GM21723 (cell line): ENCODE measurements at regions not wholly inside any gene's neighbourhood (a gene's known extent, or its start where the extent isn't known, plus 50 kb on each side); places are given as distances from the start of the nearest gene placed in this dataset.

Experiments
- ATAC-seq: cut with Tn5 transposase; IDR thresholded peaks from one replicate; pipeline ENCODE4 v1.9.1; 2021; ENCODE audit warnings: mild to moderate bottlenecking, moderate library complexity; ENCODE audit not compliant: unreplicated experiment

DNA sequence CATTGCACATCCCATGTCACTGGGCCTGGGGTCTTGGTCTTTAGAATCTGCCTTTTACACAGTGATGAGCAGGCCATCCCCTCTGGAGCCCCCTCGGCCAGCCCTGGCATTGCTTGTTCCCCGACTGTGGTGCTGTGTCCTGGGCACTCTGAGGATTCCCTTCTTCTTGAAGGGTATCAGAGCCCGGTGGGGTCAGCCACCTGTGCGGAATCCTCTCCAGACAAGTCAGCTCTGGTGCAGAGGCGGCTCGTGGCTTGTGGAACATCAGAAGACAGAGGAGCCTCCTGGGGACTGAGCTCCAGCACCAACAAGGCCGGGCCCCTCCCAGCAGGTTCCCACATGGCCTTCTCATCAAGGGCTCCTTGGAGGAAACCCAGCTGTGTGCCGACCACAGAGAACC, 57.9 kb upstream of the AJAP1 start:
- ATAC-seq = no peak

DNA sequence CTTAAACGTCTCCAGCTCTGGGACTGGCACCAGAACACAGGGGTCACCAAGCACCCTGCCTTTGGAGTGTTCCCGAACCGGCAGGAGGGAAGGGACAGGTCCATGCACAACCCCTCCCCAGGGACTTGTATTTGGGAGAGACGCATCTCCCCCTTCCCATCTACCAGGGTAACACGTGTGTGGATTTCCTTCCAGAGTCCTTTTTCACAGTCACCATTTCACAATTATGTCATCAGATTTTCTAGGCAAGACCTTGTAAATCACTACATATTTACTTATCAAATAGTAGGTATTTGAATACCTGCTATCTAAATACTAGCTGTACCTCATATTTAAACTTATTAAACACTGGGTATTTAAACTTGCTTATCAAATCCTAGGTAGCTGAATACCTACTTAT, 57.4 kb upstream of the AJAP1 start:
- ATAC-seq = no peak

DNA sequence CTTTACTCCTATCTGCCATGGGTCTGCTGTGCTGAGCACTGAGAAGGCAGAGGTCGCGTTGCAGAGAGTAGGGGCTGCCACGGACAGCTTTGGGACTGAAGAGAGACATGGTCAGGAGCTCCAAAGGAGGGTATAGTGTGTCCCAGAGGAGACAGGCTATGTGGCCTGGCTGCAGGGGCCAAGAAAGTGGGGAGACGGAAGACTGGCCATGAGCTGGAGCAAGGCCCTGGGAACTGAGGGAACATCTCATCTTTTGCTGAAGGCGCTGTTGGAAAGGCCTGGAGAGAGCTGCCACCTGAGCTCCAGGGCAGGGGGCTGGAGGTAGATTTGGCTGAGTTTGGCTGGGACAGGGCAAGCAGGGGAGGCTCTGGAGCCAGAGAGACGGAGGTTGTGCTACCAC, 55.8 kb upstream of the AJAP1 start:
- no peak for ATAC-seq

DNA sequence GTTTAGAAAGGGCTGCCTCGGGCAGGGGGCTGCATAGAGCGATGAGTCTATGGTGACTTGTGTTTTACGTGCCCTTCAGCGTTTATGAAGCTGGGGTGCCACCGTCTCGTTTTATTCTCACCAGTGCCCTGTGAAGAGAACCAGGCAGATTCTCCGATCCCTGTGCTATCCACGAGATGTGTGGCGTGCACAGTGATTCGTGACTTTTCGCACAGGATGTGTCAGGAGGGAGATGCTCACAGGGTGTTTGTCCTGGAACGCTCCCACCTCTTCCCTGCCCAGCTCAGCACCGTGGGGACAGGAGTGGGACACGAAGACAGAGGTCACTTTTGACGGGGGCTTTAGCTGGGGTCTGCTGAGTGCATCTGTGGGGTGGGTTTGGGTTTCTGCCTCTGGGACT, 54.9 kb upstream of the AJAP1 start:
- ATAC-seq = no peak

DNA sequence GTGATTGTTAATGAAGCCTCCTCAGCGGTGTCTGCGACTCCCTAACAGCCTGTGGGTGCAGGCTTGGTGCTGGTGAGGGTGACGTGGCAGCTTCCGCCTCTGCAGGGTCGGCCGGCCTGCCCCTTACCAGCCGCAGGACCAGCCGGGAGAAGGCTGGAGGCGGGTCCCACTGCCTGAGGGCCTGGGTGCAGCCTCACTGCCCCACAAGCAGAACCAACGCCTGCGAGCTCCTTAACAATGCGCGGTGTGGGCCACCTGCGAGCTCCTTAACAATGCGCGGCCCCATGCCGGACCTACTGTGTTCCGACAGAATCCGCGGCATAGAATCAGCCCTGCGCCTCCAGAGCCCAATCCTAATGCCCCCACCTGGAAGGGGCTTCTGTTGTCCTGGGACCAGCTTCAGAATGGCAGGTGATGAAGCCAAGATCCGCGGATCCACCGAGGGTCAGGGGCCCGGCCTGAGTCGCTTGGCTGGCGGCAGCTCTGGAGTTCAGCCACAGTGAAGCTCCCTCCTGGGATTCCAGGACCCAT, 54.4 kb upstream of the AJAP1 start:
- ATAC-seq = no peak

DNA sequence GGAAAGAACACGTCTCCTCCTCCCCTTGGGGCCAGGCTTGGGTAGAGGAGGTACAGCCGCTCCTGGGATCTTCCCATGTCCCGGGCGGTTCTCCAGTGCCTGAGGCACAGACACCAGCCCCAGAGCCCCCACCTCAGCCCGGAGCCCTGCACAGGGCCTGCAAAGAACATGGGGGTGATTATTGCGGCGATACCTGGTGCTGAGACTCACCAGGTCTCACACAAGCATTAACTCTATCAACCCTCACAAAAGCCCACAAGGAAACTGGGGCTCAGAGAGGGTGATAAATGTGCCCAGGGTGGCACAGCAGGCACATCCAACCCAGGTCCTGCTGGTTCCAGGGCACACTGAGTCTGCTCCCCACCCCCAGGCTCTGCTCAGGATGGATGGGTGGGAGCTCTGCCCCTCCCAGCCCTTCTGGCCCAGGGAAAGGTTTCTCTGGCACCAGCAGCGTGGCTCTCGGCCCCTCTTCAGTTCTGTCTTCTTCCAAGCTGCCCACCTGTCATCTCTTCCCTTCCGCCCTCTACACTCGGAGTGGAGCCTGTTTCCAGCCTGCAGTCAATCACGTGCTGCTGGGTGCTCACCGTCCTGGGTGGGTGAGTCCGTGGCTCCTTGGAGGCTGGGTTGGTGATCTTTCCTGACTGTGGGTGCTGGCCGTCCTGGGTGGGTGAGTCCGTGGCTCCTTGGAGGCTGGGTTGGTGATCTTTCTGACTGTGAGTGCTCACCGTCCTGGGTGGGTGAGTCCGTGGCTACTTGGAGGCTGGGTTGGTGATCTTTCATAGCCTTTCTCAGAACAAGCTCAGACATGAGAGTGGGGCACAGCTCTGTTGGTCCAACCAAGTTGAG, 53.6 kb upstream of the AJAP1 start:
- no peak for ATAC-seq

DNA sequence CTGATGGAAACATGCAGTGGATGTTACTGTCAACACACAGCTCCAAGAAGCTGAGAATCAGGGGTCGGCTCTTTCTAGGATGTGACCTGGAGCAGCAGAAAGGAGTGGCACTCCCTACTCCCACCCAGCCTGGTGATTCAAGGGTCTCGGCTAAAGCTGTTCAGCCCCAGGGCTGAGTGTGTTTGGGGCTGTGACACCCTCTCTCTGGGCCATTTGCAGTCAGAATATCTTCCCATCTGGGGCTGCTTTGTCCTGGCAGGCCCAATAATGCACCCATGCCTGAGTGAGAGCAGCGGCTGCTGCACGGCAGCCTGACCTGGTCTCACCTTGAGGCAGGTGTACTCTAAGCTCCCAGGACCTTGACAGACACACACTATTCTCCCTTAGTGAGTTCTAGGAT, 52.5 kb upstream of the AJAP1 start:
- ATAC-seq = no peak

DNA sequence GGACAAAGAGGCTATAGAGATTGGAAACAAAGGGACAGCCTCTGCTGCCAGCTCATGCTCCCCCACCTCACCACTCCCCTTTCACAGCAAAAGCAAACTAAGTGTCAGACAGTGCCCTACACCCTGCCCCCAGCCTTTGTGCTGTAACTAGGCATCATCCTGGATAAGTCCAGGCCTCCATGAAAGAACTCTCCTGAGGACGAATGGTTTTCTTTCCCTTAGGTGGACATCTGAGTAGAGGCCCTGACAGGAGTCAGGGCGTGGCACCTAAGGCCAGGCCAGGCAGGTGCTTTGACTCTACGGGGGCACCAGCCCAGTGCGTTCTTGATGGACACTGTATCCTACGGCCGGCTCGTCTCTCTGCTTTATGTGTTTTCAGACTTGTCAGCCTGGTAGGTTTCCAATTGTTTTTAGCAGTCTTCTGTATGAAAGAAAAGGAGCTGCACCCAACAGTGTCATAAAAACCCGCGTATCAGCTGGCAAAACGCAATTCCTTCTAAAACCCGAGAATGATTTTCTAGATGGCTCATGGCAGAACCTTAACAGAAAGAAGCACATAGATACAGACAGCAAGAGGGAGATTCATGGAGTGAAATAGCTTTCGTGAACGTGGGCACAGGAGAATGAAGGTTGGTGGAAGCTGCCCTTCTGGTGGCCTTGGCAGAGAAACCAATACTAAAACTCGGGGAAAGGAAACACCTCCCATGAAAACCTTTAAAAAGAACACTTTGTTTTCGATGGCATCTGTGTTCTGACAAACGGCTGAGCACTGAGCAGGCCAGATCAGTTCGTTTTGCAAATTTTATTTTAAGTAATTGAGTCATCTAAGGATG, 51.7 kb upstream of the AJAP1 start:
- ATAC-seq = no peak

DNA sequence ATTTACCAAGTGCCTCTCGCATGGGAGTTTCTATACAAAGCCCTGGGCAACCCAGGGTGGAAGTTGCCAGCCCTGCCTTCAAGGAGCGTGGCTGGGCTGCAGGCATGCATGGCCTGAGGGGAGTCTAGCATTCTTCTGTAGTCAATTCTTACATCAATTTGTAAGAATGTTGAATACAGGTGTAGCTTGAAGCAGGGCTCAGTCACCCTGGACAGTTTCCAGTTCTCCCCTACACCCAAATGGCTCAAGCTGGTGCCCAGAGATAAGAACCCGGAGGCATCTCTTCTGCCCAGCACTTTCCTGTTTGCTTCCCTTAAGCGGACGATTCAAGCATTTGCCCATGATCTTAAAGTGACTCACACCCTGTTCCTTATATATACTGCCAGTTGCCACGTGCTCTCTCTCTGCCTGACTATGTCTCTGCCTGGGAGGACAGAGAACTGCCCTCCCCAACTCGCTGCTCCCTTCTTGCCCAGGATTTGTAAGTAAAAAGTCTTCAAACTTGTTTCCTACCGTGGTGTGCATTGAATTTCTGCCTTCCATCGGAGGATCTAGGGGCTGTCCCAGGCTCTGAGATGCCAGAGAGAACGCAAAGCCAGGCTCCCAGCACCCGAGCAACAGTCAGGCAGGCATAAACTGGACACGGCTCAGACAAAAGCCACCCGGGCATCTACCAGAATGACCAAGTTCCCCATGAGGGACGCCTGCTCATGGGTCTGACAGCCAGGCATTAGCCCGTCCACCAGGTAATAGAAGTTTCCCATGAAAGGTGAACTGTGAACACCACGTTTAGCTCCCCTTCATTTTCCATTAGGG, 50.9 kb upstream of the AJAP1 start:
- no peak for ATAC-seq
